ENCODE measurements at regions not wholly inside any gene's neighbourhood (a gene's known extent, or its start where the extent isn't known, plus 50 kb on each side); places are given as distances from the start of the nearest gene placed in this dataset.

DNA sequence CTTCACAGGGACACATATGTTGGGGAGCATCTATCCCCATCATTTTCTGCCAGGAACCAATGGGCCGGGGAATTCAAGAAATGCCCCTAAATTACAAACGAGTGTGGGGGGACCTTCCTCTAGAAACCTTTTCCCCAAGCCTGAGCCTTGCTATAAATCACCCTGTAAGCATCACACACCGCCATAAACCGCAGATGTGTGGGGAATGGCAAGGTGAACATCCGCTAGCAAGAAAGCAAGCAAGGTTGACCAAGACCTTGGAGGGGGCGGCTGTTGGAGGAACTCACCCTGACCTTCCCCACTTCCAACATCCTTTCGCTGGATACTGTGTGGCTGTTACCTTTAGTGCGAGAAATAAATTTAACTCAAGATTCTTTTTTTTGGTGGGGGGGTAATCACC, 693.3 kb upstream of the TBX3 start:
- TF ChIP-seq CTCF (IDR thresholded peaks at IDR 0.05) (no peak), POLR2A (IDR thresholded peaks at IDR 0.05) (no peak), POLR2AphosphoS5 (IDR thresholded peaks at IDR 0.05) (no peak)

Measured in upper lobe of left lung (tissue), 4 donors.